HAP-1 (cell line): ENCODE measurements at regions not wholly inside any gene's neighbourhood (a gene's known extent, or its start where the extent isn't known, plus 50 kb on each side); places are given as distances from the start of the nearest gene placed in this dataset.

Source experiments
- DNase-seq, 2 experiments: peaks; one replicate each; pipeline ENCODE4 v3.0.0-alpha.2; 2016 to 2020; ENCODE audit warnings: low spot score in 2 of 2
- H3K27me3 ChIP-seq: fragments of 250-450 bp; sonication (Bioruptor Pico); 2 replicates; pipeline ENCODE4 v1.5.1; 2020; ENCODE audit warnings: low read depth, mild to moderate bottlenecking, moderate library complexity
- H3K36me3 ChIP-seq: fragments of 250-450 bp; sonication (Bioruptor Pico); replicated peaks from 2 replicates; pipeline ENCODE4 v1.5.1; 2020; ENCODE audit warnings: mild to moderate bottlenecking
- H3K4me1 ChIP-seq: fragments of 250-450 bp; sonication (Bioruptor Pico); 2 replicates; pipeline ENCODE4 v1.5.1; 2020; ENCODE audit warnings: mild to moderate bottlenecking
- H3K4me3 ChIP-seq: fragments of 250-450 bp; sonication (Bioruptor Pico); 2 replicates; pipeline ENCODE4 v1.5.1; 2020; ENCODE audit warnings: mild to moderate bottlenecking, moderate library complexity
- H3K9me3 ChIP-seq: fragments of 250-450 bp; sonication (Bioruptor Pico); 2 replicates; pipeline ENCODE4 v1.5.1; 2020; ENCODE audit warnings: mild to moderate bottlenecking, moderate library complexity
- in situ Hi-C: fragments of 300-500 bp; cut with MboI; formaldehyde crosslinking; loops from 3 replicates; pipeline ENCODE4 v1.14.3; 2020; ENCODE audit warnings: low sequenced_read_pairs, inconsistent platforms, mixed read lengths

- H3K4me3 ChIP-seq = no peak overlapping the region
- no peaks in the 10 kb centered on the region for H3K9me3 ChIP-seq
- no peak for DNase-seq
- no peaks in the 10 kb centered on the region for H3K36me3 ChIP-seq
- in situ Hi-C loops = no loop called here
- H3K27me3 ChIP-seq = no peaks in the 10 kb centered on the region
- H3K4me1 ChIP-seq = no peaks in the 10 kb centered on the region
Measured at GRCh38 chr17:72501404-72502370, 380.9 kb downstream of the SOX9 start.

- in situ Hi-C loops = no loop called here
- no peak overlapping the region for H3K4me3 ChIP-seq
- no peaks in the 10 kb centered on the region for H3K36me3 ChIP-seq
- no peaks in the 10 kb centered on the region for H3K27me3 ChIP-seq
- DNase-seq = no peak
- no peaks in the 10 kb centered on the region for H3K9me3 ChIP-seq
- H3K4me1 ChIP-seq = no peaks in the 10 kb centered on the region
Measured at GRCh38 chr17:72502371-72503341, 381.8 kb downstream of the SOX9 start.

GRCh38 chr17:72503556-72503955 lies 382.7 kb downstream of the SOX9 start:
- H3K4me3 ChIP-seq = no peak overlapping the region
- DNase-seq = no peak
- no peaks in the 10 kb centered on the region for H3K4me1 ChIP-seq
- in situ Hi-C loops = no loop called here
- H3K27me3 ChIP-seq = no peaks in the 10 kb centered on the region
- no peaks in the 10 kb centered on the region for H3K36me3 ChIP-seq
- no peaks in the 10 kb centered on the region for H3K9me3 ChIP-seq

- in situ Hi-C loops = no loop called here
- no peaks in the 10 kb centered on the region for H3K27me3 ChIP-seq
- H3K36me3 ChIP-seq = no peaks in the 10 kb centered on the region
- H3K4me1 ChIP-seq = no peaks in the 10 kb centered on the region
- DNase-seq = no peak
- H3K4me3 ChIP-seq = no peak overlapping the region
- H3K9me3 ChIP-seq = no peaks in the 10 kb centered on the region
Measured at GRCh38 chr17:72504783-72505182, 384.0 kb downstream of the SOX9 start.

GRCh38 chr17:72506773-72507172 lies 386.0 kb downstream of the SOX9 start:
- Histone ChIP-seq H3K27me3 (no peaks in the 10 kb centered on the region), H3K4me3 (no peak overlapping the region), H3K36me3 (no peaks in the 10 kb centered on the region), H3K4me1 (no peaks in the 10 kb centered on the region), H3K9me3 (no peaks in the 10 kb centered on the region)
- in situ Hi-C loops = no loop called here
- no peak for DNase-seq

GRCh38 chr17:72507370-72507769 lies 386.6 kb downstream of the SOX9 start:
- H3K27me3 ChIP-seq = no peaks in the 10 kb centered on the region
- H3K4me3 ChIP-seq = no peak overlapping the region
- no peaks in the 10 kb centered on the region for H3K9me3 ChIP-seq
- no peaks in the 10 kb centered on the region for H3K4me1 ChIP-seq
- in situ Hi-C loops = no loop called here
- no peak for DNase-seq
- H3K36me3 ChIP-seq = no peaks in the 10 kb centered on the region

- no peak overlapping the region for H3K4me3 ChIP-seq
- DNase-seq = no peak
- in situ Hi-C loops = no loop called here
- H3K36me3 ChIP-seq = no peaks in the 10 kb centered on the region
- no peaks in the 10 kb centered on the region for H3K4me1 ChIP-seq
- H3K9me3 ChIP-seq = no peaks in the 10 kb centered on the region
- H3K27me3 ChIP-seq = no peaks in the 10 kb centered on the region
Measured at GRCh38 chr17:72510351-72511016, 389.7 kb downstream of the SOX9 start.

- Histone ChIP-seq H3K27me3 (no peaks in the 10 kb centered on the region), H3K36me3 (no peaks in the 10 kb centered on the region), H3K4me3 (no peak overlapping the region), H3K9me3 (no peaks in the 10 kb centered on the region), H3K4me1 (no peaks in the 10 kb centered on the region)
- DNase-seq = no peak
- in situ Hi-C loops = no loop called here
Measured at GRCh38 chr17:72511242-72511641, 390.4 kb downstream of the SOX9 start.

- no peaks in the 10 kb centered on the region for H3K4me1 ChIP-seq
- DNase-seq = no peak
- H3K36me3 ChIP-seq = no peaks in the 10 kb centered on the region
- no peak overlapping the region for H3K4me3 ChIP-seq
- no peaks in the 10 kb centered on the region for H3K27me3 ChIP-seq
- in situ Hi-C loops = no loop called here
- H3K9me3 ChIP-seq = no peaks in the 10 kb centered on the region
Measured at GRCh38 chr17:72511874-72512273, 391.1 kb downstream of the SOX9 start.

- Histone ChIP-seq H3K9me3 (no peaks in the 10 kb centered on the region), H3K4me3 (no peak overlapping the region), H3K4me1 (no peaks in the 10 kb centered on the region), H3K36me3 (no peaks in the 10 kb centered on the region), H3K27me3 (no peaks in the 10 kb centered on the region)
- in situ Hi-C loops = no loop called here
- DNase-seq = no peak
Measured at GRCh38 chr17:72512649-72513556, 392.1 kb downstream of the SOX9 start.

- in situ Hi-C loops = no loop called here
- Histone ChIP-seq H3K9me3 (no peaks in the 10 kb centered on the region), H3K4me1 (no peaks in the 10 kb centered on the region), H3K36me3 (no peaks in the 10 kb centered on the region), H3K4me3 (no peak overlapping the region), H3K27me3 (no peaks in the 10 kb centered on the region)
- no peak for DNase-seq
Measured at GRCh38 chr17:72514321-72514861, 393.6 kb downstream of the SOX9 start.

GRCh38 chr17:72514891-72515290 lies 394.1 kb downstream of the SOX9 start:
- H3K36me3 ChIP-seq = no peaks in the 10 kb centered on the region
- DNase-seq = no peak
- no peaks in the 10 kb centered on the region for H3K9me3 ChIP-seq
- in situ Hi-C loops = no loop called here
- no peak overlapping the region for H3K4me3 ChIP-seq
- H3K4me1 ChIP-seq = no peaks in the 10 kb centered on the region
- no peaks in the 10 kb centered on the region for H3K27me3 ChIP-seq
